Ovary (tissue), 7 donors: ENCODE measurements at regions not wholly inside any gene's neighbourhood (a gene's known extent, or its start where the extent isn't known, plus 50 kb on each side); places are given as distances from the start of the nearest gene placed in this dataset.
"Not testable (repeated sequence)": the region's sequence is repeated elsewhere in the genome, so short reads cannot be mapped to it uniquely, and the experiment has no call there.

Experiments
- DNase-seq, 5 donors: peaks; one replicate each; pipeline ENCODE4 v3.0.0-alpha.2; 2019 to 2020
- H3K27ac ChIP-seq, 2 donors: fragments of 200-600 bp; one replicate each; pipeline versions ENCODE4 v1.5.1 to v1.8.0; 2019 to 2022
- H3K27me3 ChIP-seq: fragments of 200-600 bp; one replicate; pipeline ENCODE4 v1.8.0; 2022
- H3K36me3 ChIP-seq: fragments of 200-600 bp; sonication (generic); one replicate; pipeline ENCODE4 v1.5.1; 2019
- H3K4me1 ChIP-seq: one replicate; pipeline ENCODE4 v1.8.1; 2013; ENCODE audit warnings: mild to moderate bottlenecking, moderate library complexity; ENCODE audit not compliant: insufficient read depth
- H3K4me3 ChIP-seq: fragments of 200-600 bp; sonication (generic); one replicate; pipeline ENCODE4 v1.5.1; 2017
- H3K9me3 ChIP-seq, 2 donors: fragments of 200-600 bp in 1 of 2; sonication (generic) in 1 of 2; one replicate each; pipeline versions ENCODE4 v1.5.1 to v1.8.1; 2013 to 2019; ENCODE audit warnings: mild to moderate bottlenecking in 1 of 2, moderate library complexity in 1 of 2
- CTCF ChIP-seq, 3 donors: fragments of 450-650 bp in 2 of 3; fragments of 200-600 bp in 1 of 3; IDR thresholded peaks; one replicate each; pipeline versions ENCODE4 v1.5.1 to v1.8.0; 2016 to 2022; ENCODE audit warnings: antibody characterized with exemption in 3 of 3, mild to moderate bottlenecking in 1 of 3
- EP300 ChIP-seq: sonication (generic); formaldehyde crosslinking; IDR thresholded peaks from one replicate; pipeline ENCODE4 v1.6.1; 2017; ENCODE audit warnings: antibody characterized with exemption
- POLR2A ChIP-seq: fragments of 450-650 bp; IDR thresholded peaks from one replicate; pipeline ENCODE4 v1.6.1; 2017; ENCODE audit warnings: antibody characterized with exemption, mild to moderate bottlenecking, moderate library complexity
- WGBS, 3 donors: extraction: QIAGEN DNeasy Blood & Tissue Kit in 1 of 3; methylation state at CpG; one replicate each; pipeline versions ENCODE4 v1.1.5 to v1.1.7; 2013 to 2017; 5-methylcytosine and 5-hydroxymethylcytosine counted together
- intact Hi-C, 4 donors: fragments of 100-400 bp; cut with DNase I; formaldehyde crosslinking; loops; one replicate each; pipeline versions ENCODE4 v1.11.0 to v1.15.1; 2022 to 2023
- donor health status: DM: no; HTN: no; CAD: no; lungs with moderate emphysema.
- donor health status: DM: no; HTN: no; CAD: no.
- donor health status: Bipolar disorder and iron deficiency.
- donor health status: DM: no; HTN: no; CAD: no.
- donor health status: DM: yes; HTN: yes; CAD: no.

GRCh38 chr11:106520920-106521319 lies 443.5 kb downstream of the AASDHPPT start:
- H3K36me3 ChIP-seq, result no peaks in the 10 kb centered on the region
- H3K27me3 ChIP-seq, result no peaks in the 10 kb centered on the region
- intact Hi-C loops, result no loop called here
- no peak overlapping the region for H3K27ac ChIP-seq
- H3K9me3 ChIP-seq, result no peaks in the 10 kb centered on the region
- DNase-seq, result no peak
- TF ChIP-seq POLR2A (no peak), CTCF (IDR thresholded peaks at IDR 0.05) (no peak), EP300 (no peak)
- no peak overlapping the region for H3K4me3 ChIP-seq
- WGBS, 3 donors, result 95 to 99% (median 98%) methylated on average over 1 of the region's 1 CpG
- no peaks in the 10 kb centered on the region for H3K4me1 ChIP-seq

- Histone ChIP-seq H3K27me3 (no peaks in the 10 kb centered on the region), H3K4me1 (no peaks in the 10 kb centered on the region), H3K27ac (no peak overlapping the region), H3K9me3 (no peaks in the 10 kb centered on the region), H3K4me3 (no peak overlapping the region), H3K36me3 (no peaks in the 10 kb centered on the region)
- intact Hi-C loops, result no loop called here
- 69 to 81% (median 79%) methylated on average over 2 of the region's 2 CpGs for WGBS, 3 donors
- no peak for DNase-seq
- no peak for TF ChIP-seq CTCF (IDR thresholded peaks at IDR 0.05)
- TF ChIP-seq EP300, result no peak
- no peak for TF ChIP-seq POLR2A
Measured at GRCh38 chr11:106523171-106523570, 445.7 kb downstream of the AASDHPPT start.

GRCh38 chr11:106523921-106524320 lies 446.5 kb downstream of the AASDHPPT start:
- no peak overlapping the region for H3K4me3 ChIP-seq
- H3K27ac ChIP-seq, result no peak overlapping the region
- no peaks in the 10 kb centered on the region for H3K4me1 ChIP-seq
- TF ChIP-seq POLR2A, result no peak
- TF ChIP-seq EP300, result no peak
- intact Hi-C loops, result no loop called here
- DNase-seq, result no peak
- no peaks in the 10 kb centered on the region for H3K9me3 ChIP-seq
- no peaks in the 10 kb centered on the region for H3K27me3 ChIP-seq
- 88 to 93% (median 88%) methylated on average over 2 of the region's 2 CpGs for WGBS, 3 donors
- H3K36me3 ChIP-seq, result no peaks in the 10 kb centered on the region

GRCh38 chr11:106524436-106524835 lies 447.0 kb downstream of the AASDHPPT start:
- intact Hi-C loops, result no loop called here
- Histone ChIP-seq H3K9me3 (no peaks in the 10 kb centered on the region), H3K36me3 (no peaks in the 10 kb centered on the region), H3K4me1 (no peaks in the 10 kb centered on the region), H3K27ac (no peak overlapping the region), H3K4me3 (no peak overlapping the region), H3K27me3 (no peaks in the 10 kb centered on the region)
- WGBS, 3 donors, result 21 to 50% (median 35%) methylated on average over 2 of the region's 2 CpGs
- TF ChIP-seq EP300, result no peak
- no peak for DNase-seq

- H3K27ac ChIP-seq, H3K36me3 ChIP-seq, DNase-seq, H3K4me3 ChIP-seq, H3K9me3 ChIP-seq, H3K4me1 ChIP-seq, H3K27me3 ChIP-seq, intact Hi-C loops: not testable (repeated sequence)
- WGBS, 3 donors, result 93 to 96% (median 96%) methylated on average over 18 of the region's 18 CpGs
Measured at GRCh38 chr11:106531648-106532047, 454.2 kb downstream of the AASDHPPT start.

GRCh38 chr11:106533046-106533445 lies 455.6 kb downstream of the AASDHPPT start:
- intact Hi-C loops, result no loop called here

More at GRCh38 chr11:106533046-106533445, 455.6 kb downstream of the AASDHPPT start:
- H3K27me3 ChIP-seq, result no peaks in the 10 kb centered on the region
- DNase-seq, result no peak
- no peaks in the 10 kb centered on the region for H3K36me3 ChIP-seq
- 90 to 95% (median 94%) methylated on average over 2 of the region's 2 CpGs for WGBS, 3 donors
- H3K4me1 ChIP-seq, result no peaks in the 10 kb centered on the region
- no peak overlapping the region for H3K27ac ChIP-seq
- no peaks in the 10 kb centered on the region for H3K9me3 ChIP-seq
- no peak overlapping the region for H3K4me3 ChIP-seq
- no peak for TF ChIP-seq CTCF (IDR thresholded peaks at IDR 0.05)
